UCSD-AML1 (cell line): ENCODE measurements at regions not wholly inside any gene's neighbourhood (a gene's known extent, or its start where the extent isn't known, plus 50 kb on each side); places are given as distances from the start of the nearest gene placed in this dataset.
"Not testable (repeated sequence)": the region's sequence is repeated elsewhere in the genome, so short reads cannot be mapped to it uniquely, and the experiment has no call there.

Source experiments
- DNase-seq: peaks from one replicate; lab custom pipeline; 2025; ENCODE audit not compliant: unreplicated experiment; lab: John Stamatoyannopoulos, UW

DNA sequence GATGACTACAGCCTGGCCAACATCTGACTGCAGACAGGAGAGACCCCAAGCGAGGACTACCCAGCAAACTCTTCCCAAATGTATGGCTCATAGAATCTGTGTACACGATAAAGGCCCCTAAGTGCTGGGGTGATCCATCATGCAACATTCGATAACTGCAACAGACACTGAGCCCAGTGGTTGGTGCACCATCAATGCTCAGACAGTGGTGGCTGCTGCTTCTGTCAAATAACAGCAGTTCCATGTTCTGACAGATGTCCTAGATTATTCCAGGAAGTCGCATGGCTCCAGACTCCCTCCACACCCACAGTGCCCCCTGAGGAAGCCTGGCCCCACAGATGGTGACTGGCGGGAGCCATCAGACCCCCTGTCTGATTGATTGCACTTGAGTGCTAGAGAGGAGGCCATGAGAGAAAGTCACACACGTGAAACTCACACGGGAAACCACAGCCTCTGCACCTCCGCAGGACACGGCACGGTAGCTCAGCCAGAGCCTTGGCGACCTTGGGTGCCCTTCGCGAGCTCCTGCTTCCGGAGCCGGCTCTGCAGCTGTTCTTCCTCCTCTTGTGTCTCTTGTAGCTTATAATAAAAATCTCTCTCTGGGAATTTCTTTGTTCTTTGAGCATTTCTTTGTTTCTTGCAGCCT lies 1155.9 kb downstream of the TBC1D22A start:
- peak; percentile 24 for DNase-seq

GRCh38 chr22:47914481-47915097 lies 1152.1 kb downstream of the TBC1D22A start:
- no peak for DNase-seq

DNA sequence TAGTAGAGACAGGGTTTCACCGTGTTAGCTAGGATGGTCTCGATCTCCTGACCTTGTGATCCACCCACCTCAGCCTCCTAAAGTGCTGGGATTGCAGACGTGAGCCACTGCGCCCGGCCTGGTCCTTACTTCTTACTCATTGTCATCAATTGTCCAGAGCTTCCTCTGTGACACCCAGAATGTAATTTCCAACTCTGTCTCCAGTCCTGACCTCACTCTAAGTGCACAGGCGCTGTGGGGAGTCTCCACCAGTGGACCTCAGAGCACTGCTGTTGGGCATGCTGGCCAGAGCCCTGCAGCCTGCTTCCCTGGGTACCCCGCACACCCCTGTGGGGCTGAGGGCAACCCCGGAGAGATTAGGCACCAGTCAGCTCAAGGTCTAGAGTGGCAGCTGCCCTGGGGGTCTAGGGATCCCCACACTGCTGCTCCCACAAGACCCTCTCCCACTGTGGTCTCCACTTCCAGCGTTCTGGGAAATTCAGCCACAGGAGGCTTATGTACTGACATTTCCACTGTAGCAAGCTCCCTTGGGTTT lies 1140.3 kb downstream of the TBC1D22A start:
- no peak for DNase-seq

- no peak for DNase-seq
Observed at GRCh38 chr22:47901911-47902310, 1139.5 kb downstream of the TBC1D22A start.

GRCh38 chr22:47899894-47900293 lies 1137.4 kb downstream of the TBC1D22A start:
- no peak for DNase-seq

DNA sequence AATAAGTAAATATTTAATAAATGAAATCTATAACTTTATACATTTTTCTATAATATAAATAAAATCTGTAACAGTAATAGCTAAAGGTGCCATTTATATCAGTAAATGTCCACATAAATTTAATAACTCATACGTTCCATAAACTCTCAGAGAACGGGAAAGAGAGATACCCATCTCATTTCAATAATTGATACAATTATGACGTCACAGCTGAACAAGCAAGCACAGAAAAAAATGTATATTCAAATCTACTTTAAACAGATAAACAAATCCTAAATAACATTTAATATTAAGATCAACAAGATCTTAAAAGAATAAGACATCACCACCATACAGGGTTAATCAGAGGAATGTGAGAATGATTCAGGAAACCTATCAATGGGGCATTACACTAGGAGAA lies 1136.5 kb downstream of the TBC1D22A start:
- DNase-seq, result no peak

DNA sequence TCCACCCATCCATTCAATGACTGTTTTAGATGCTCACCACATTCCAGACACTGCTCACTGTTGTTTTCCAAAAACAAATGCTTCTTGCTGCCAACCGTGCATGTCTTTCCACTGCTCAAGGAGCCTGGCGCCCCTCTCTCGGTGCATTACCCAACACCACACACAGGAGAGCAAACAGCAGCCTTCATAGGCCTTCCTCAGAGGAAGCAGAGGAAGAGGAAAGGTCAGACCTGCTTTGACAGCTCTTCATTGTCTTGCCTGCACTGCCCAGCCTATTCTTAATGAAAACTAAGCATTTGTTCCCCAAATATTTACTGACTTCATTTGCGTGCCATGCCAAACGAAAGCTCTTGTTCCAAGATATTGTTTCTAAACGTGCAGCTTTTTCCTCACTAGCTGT lies 1129.2 kb downstream of the TBC1D22A start:
- no peak for DNase-seq

DNA sequence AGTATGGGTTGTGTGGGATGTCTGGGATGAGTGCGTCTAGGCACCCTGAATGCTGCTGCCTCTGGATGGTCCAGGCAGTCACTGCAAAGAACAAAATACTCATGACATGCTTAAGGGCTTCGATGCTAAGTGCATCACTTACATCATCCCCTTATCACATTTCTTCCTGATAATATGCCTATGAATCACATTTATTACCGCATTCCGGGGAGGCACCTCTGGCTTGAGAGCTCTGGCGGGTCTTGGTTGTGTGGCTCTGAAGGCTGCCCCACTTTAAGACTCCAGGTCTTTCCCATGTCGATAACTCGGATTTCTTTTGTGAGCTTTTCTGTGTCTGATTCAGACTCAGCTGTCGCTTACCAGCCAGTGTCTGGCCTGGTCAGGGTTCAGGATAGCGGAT lies 1126.4 kb downstream of the TBC1D22A start:
- DNase-seq, result no peak

DNA sequence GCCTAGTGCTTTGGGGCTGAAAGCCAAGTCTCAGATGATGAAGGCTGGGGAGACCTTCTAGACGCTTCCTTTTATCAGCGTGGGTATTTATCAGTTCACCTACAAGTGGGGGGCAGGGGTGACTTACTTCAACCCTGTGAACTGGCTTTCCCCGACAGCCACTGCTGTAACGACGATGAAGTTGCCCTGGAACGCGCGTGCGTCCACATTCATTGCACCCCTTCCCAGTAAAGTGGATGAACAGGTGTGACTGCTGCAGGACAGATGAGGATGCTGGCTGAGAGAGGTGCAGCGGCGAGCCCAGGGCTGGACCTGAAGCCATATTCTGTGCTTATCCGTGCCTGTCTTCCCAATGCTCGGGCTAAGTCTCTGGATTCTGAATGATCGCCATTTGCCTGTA lies 1122.3 kb downstream of the TBC1D22A start:
- DNase-seq, result no peak

- DNase-seq, result no peak
Observed at GRCh38 chr22:47884200-47884599, 1121.8 kb downstream of the TBC1D22A start.

- no peak for DNase-seq
Observed at GRCh38 chr22:47883757-47884156, 1121.3 kb downstream of the TBC1D22A start.

DNA sequence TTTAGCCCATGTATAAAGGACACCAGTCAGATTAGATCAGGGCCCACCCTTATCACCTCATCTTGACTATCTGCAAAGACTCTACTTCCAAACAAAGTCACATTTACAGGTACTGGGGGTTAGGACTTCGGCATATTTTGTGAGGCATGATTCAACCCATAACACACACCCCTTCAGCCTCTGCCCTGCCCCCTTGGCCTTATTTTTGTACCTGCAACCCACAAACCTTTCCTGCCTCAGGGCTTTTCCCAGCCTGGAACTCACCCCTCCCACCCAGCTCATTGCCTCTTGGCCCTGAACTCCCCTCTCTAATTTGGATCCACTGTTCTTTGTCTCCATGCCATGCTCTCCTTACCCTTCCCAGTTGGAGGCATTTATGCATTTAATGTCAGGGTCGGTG lies 1116.9 kb downstream of the TBC1D22A start:
- no peak for DNase-seq

GRCh38 chr22:47878460-47878859 lies 1116.0 kb downstream of the TBC1D22A start:
- DNase-seq, result no peak

GRCh38 chr22:47872761-47873535 lies 1110.5 kb downstream of the TBC1D22A start:
- DNase-seq, result no peak

- no peak for DNase-seq
Observed at GRCh38 chr22:47865626-47866025, 1103.2 kb downstream of the TBC1D22A start.

GRCh38 chr22:47862394-47862793 lies 1099.9 kb downstream of the TBC1D22A start:
- DNase-seq, result no peak

DNA sequence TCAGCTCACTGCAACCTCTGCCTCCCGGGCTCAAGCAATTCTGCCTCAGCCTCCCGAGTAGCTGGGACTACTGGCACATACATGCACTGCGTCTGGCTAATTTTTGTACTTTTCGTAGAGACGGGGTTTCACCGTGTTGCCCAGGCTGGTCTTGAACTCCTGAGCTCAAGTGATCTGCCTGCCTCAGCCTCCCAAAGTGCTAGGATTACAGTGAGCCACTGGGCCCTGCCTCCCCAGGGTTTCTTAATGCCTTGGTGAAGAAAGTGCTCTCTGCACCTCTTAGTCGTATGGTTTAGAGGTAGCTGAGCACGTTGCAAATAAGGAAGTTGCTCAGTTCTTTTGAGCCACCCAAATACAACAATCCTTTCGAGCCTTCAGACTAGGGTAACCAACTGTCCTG lies 1098.5 kb downstream of the TBC1D22A start:
- DNase-seq, result not testable (repeated sequence)

DNA sequence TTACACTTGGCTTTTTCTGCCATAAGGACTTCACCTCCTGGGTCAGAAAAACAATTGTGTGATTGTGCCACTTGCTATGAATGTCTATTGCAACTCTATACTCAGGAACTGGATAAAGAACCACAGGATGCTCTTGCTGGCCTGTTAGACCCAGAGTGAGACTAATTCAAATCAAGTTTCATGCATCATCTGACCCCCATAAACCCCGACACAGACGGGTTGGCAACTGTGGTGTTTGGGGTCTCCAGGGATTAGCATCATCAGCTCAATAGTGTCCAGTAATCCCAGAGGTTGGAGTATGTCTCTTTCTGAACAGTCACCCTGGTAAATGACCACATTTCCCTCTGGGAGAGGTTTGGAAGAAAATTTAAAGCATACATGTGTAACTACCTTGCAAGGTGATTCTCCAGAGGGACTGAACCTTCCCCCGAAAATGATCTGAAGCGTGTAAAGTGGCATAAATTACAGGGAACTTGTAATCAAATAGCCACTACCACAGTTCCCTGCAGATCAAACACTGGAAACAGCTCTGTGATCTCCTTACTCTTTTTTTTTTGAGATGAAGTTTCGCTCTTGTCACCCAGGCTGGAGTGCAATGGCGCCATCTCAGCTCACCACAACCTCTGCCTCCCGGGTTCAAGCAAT lies 1097.6 kb downstream of the TBC1D22A start:
- no peak for DNase-seq

GRCh38 chr22:47858773-47859306 lies 1096.4 kb downstream of the TBC1D22A start:
- no peak for DNase-seq

DNA sequence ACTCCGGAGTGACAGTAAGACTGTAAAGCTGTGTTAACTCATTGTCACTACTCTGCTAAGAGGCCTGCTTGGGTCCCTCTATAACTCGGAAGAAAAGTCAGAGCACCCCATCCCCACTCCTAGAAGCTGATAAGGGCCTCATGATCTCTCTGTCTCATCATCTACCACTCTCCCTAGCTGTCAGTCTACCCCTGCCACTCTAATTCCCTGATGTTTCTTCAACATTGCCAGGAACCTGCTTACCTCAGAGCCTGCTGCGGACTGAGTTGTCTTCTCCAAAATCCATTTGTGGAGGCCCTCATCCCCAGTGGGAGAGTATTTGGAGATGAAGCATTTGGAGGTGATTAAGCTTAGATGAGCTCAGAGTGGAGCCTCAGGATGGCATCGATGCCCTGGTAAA lies 1092.2 kb downstream of the TBC1D22A start:
- DNase-seq, result no peak

- DNase-seq, result no peak
Observed at GRCh38 chr22:47854251-47854650, 1091.8 kb downstream of the TBC1D22A start.
